SU-DHL-6 (cell line): ENCODE measurements at regions not wholly inside any gene's neighbourhood (a gene's known extent, or its start where the extent isn't known, plus 50 kb on each side); places are given as distances from the start of the nearest gene placed in this dataset.

Source experiments
- H2AFZ ChIP-seq: fragments of 200-600 bp; sonication (generic); 2 replicates; pipeline ENCODE4 v1.6.1; 2014; ENCODE audit warnings: low read depth, mild to moderate bottlenecking, moderate library complexity, mixed read lengths, antibody characterized with exemption, low read length; ENCODE audit not compliant: severe bottlenecking
- H3F3A ChIP-seq: fragments of 200-600 bp; shearing (Covaris generic); 2 replicates; pipeline ENCODE4 v1.6.0; 2016; ENCODE audit warnings: antibody characterized with exemption, mild to moderate bottlenecking; ENCODE audit not compliant: insufficient read depth
- H3K27ac ChIP-seq: fragments of 200-600 bp; sonication (generic); 2 replicates; pipeline ENCODE4 v1.5.1; 2016; ENCODE audit warnings: low read depth, mild to moderate bottlenecking, low read length, moderate library complexity, mixed read lengths
- H3K27me3 ChIP-seq: fragments of 200-600 bp; sonication (generic), shearing (Covaris generic); 2 replicates; pipeline ENCODE4 v1.6.0; 2014; ENCODE audit warnings: mild to moderate bottlenecking, low read length
- H3K36me3 ChIP-seq: fragments of 200-600 bp; sonication (generic); 2 replicates; pipeline ENCODE4 v1.6.1; 2014; ENCODE audit warnings: mild to moderate bottlenecking, low read length, mixed read lengths
- H3K4me2 ChIP-seq: fragments of 300-600, 200-600 bp; shearing (Covaris generic), sonication (generic); 2 replicates; pipeline ENCODE4 v1.6.0; 2014; ENCODE audit warnings: low read length, low read depth, mild to moderate bottlenecking; ENCODE audit not compliant: poor library complexity, severe bottlenecking
- H3K4me3 ChIP-seq: fragments of 200-600 bp; sonication (generic); 2 replicates; pipeline ENCODE4 v1.5.1; 2014; ENCODE audit warnings: antibody characterized with exemption, low read length, mild to moderate bottlenecking, mixed read lengths; ENCODE audit not compliant: insufficient read depth, poor library complexity, severe bottlenecking
- H3K79me2 ChIP-seq: fragments of 200-600 bp; sonication (generic); 2 replicates; pipeline ENCODE4 v1.6.1; 2014; ENCODE audit warnings: mild to moderate bottlenecking, low read length, moderate library complexity; ENCODE audit not compliant: insufficient read depth
- H3K9ac ChIP-seq: fragments of 200-600 bp; sonication (generic); 2 replicates; pipeline ENCODE4 v1.7.0; 2014; ENCODE audit warnings: mild to moderate bottlenecking, low read length
- H3K9me2 ChIP-seq: fragments of 200-600 bp; sonication (generic); replicated peaks from 2 replicates; pipeline ENCODE4 v1.6.1; 2014; ENCODE audit warnings: low read length; ENCODE audit not compliant: insufficient read depth
- H3K9me3 ChIP-seq: fragments of 200-600 bp; sonication (generic); 2 replicates; pipeline ENCODE4 v1.6.1; 2014; ENCODE audit warnings: low read length, mixed read lengths; ENCODE audit not compliant: insufficient read depth
- H4K20me1 ChIP-seq: fragments of 200-600 bp; sonication (generic); 2 replicates; pipeline ENCODE4 v1.6.1; 2014; ENCODE audit warnings: low read depth, mild to moderate bottlenecking, antibody characterized with exemption, low read length, moderate library complexity, mixed read lengths
- EZH2phosphoT487 ChIP-seq: fragments of 200-600 bp; sonication (generic), shearing (Covaris generic); conservative IDR thresholded peaks from 2 replicates; pipeline ENCODE4 v1.6.1; 2018; ENCODE audit warnings: mild to moderate bottlenecking, antibody characterized with exemption, low read length, moderate library complexity, mixed read lengths
- TF ChIP-seq, protein P1 (sequence below): fragments of 200-600 bp; sonication (generic); IDR thresholded peaks from one replicate; pipeline ENCODE4 v1.5.1; 2017; ENCODE audit warnings: antibody characterized with exemption, mild to moderate bottlenecking, low read length, moderate library complexity; ENCODE audit not compliant: insufficient read depth, poor library complexity, severe bottlenecking

DNA sequence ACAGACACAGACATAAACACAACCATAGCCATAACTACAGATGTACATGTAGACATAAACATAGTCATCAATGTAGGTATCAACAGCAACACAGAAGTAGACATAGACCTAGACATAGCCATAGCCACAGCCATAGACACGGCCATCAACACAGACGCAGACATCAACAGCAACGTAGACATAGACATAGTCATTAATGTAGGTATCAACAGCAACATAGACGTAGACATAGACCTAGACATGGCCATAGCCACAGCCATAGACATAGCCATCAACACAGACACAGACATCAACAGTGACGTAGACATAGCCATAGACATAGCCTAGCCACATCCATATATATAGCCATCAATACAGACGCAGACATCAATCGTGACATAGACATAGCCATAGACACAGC is 258.3 kb upstream of the FOXQ1 start:
- Histone ChIP-seq H3K27me3 (0 out of 2 replicates have a peak, but pooled peaks cover 3% of the 10 kb centered on the region), H3K9me2 (no peaks in the 10 kb centered on the region; the same call in 1 of the 2 replicates), H3K9me3 (no peaks in the 10 kb centered on the region), H2AFZ (no peak overlapping the region), H3F3A (no peaks in the 10 kb centered on the region), H3K9ac (no peak overlapping the region), H4K20me1 (no peaks in the 10 kb centered on the region), H3K4me3 (no peak overlapping the region), H3K79me2 (no peaks in the 10 kb centered on the region), H3K36me3 (no peaks in the 10 kb centered on the region), H3K27ac (no peak overlapping the region), H3K4me2 (no peak overlapping the region)
- TF ChIP-seq, protein P1, sequence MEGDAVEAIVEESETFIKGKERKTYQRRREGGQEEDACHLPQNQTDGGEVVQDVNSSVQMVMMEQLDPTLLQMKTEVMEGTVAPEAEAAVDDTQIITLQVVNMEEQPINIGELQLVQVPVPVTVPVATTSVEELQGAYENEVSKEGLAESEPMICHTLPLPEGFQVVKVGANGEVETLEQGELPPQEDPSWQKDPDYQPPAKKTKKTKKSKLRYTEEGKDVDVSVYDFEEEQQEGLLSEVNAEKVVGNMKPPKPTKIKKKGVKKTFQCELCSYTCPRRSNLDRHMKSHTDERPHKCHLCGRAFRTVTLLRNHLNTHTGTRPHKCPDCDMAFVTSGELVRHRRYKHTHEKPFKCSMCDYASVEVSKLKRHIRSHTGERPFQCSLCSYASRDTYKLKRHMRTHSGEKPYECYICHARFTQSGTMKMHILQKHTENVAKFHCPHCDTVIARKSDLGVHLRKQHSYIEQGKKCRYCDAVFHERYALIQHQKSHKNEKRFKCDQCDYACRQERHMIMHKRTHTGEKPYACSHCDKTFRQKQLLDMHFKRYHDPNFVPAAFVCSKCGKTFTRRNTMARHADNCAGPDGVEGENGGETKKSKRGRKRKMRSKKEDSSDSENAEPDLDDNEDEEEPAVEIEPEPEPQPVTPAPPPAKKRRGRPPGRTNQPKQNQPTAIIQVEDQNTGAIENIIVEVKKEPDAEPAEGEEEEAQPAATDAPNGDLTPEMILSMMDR: no peak
- TF ChIP-seq EZH2phosphoT487: no peak

DNA sequence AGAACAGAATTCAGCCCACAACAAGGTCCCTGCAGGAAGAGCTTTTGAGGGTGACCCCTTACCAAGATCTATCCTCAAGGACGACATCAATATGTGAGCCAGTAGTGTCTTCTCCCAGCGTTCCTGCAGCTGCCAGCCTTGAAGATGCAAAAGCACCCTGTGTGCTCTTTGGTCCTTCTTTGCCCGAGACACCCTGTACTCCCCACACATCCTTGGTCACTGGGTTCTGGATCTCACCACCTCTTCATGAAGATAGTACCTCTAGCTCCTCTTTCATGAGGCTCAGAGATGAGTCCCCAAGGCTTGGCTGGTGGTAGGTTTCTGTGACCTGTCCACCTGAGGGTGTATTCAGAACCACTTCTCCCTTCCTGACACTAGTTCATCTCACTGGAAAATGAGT is 259.6 kb upstream of the FOXQ1 start:
- Histone ChIP-seq H3F3A (no peaks in the 10 kb centered on the region), H3K4me3 (no peak overlapping the region), H4K20me1 (no peaks in the 10 kb centered on the region), H3K36me3 (no peaks in the 10 kb centered on the region), H3K9me2 (no peaks in the 10 kb centered on the region; the same call in 1 of the 2 replicates), H3K27ac (no peak overlapping the region), H3K9ac (no peak overlapping the region), H3K79me2 (no peaks in the 10 kb centered on the region), H3K27me3 (0 out of 2 replicates have a peak, but pooled peaks cover 3% of the 10 kb centered on the region), H3K4me2 (no peak overlapping the region), H3K9me3 (no peaks in the 10 kb centered on the region), H2AFZ (no peak overlapping the region)
- TF ChIP-seq, protein P1: no peak
- no peak for TF ChIP-seq EZH2phosphoT487

DNA sequence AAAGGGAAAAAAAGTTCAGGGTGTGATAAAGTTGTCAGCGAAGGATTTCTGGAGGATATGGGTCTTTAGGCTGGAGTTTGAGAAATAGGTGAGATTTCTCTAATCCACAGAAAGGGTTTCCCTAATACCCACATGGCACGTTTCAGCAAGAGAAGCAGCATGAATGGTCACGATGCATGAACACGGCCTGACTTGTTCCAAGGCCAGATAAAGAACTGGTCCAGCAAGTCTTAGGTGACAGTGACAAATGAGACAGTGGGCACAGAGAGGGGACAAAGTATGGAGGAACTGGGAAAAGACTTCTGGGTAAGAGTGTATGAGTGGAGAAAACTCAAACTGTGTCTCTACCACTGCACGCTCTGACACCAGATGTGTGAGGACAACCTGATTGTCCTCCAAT is 262.0 kb upstream of the FOXQ1 start:
- H3K36me3 ChIP-seq: no peaks in the 10 kb centered on the region
- H3K9me3 ChIP-seq: no peaks in the 10 kb centered on the region
- H3K4me2 ChIP-seq: no peak overlapping the region
- TF ChIP-seq, protein P1: no peak
- TF ChIP-seq EZH2phosphoT487: no peak
- H3K79me2 ChIP-seq: no peaks in the 10 kb centered on the region
- H3K9me2 ChIP-seq: no peaks in the 10 kb centered on the region; the same call in 1 of the 2 replicates
- H3K4me3 ChIP-seq: no peak overlapping the region
- no peaks in the 10 kb centered on the region for H3F3A ChIP-seq
- no peak overlapping the region for H3K9ac ChIP-seq
- no peaks in the 10 kb centered on the region for H4K20me1 ChIP-seq
- 0 out of 2 replicates have a peak, but pooled peaks cover 3% of the 10 kb centered on the region for H3K27me3 ChIP-seq
- H3K27ac ChIP-seq: no peak overlapping the region
- H2AFZ ChIP-seq: no peak overlapping the region
